Breast epithelium (tissue), 4 donors: ENCODE measurements at regions not wholly inside any gene's neighbourhood (a gene's known extent, or its start where the extent isn't known, plus 50 kb on each side); places are given as distances from the start of the nearest gene placed in this dataset.

Experiments used
- DNase-seq, 2 donors: peaks; one replicate each; pipeline ENCODE4 v3.0.0-alpha.2; 2019; ENCODE audit warnings: low spot score in 2 of 2
- H3K27ac ChIP-seq, 2 donors: fragments of 200-600 bp; sonication (generic) in 1 of 2; one replicate each; pipeline ENCODE4 v1.5.1; 2016 to 2019; ENCODE audit warnings: mild to moderate bottlenecking in 1 of 2
- H3K27me3 ChIP-seq, 2 donors: fragments of 200-600 bp; sonication (generic) in 1 of 2; one replicate each; pipeline versions ENCODE4 v1.5.1 to v1.6.0; 2017 to 2019; ENCODE audit warnings: control low read depth in 1 of 2, mild to moderate bottlenecking in 1 of 2
- H3K36me3 ChIP-seq: fragments of 200-600 bp; one replicate; pipeline ENCODE4 v1.5.1; 2019
- H3K4me1 ChIP-seq, 2 donors: fragments of 200-600 bp; sonication (generic); one replicate each; pipeline ENCODE4 v1.5.1; 2016 to 2019; ENCODE audit warnings: control low read depth in 1 of 2
- H3K4me3 ChIP-seq, 3 donors: fragments of 200-600 bp; sonication (generic); 1 replicate in 2 of 3; 2 replicates in 1 of 3; pipeline ENCODE4 v1.5.1; 2016 to 2019; ENCODE audit warnings: mild to moderate bottlenecking in 3 of 3, moderate library complexity in 2 of 3
- H3K9me3 ChIP-seq, 2 donors: fragments of 200-600 bp; sonication (generic) in 1 of 2; one replicate each; pipeline ENCODE4 v1.5.1; 2016 to 2019; ENCODE audit warnings: control low read depth in 1 of 2
- CTCF ChIP-seq, 3 donors: fragments of 450-650 bp; IDR thresholded peaks; one replicate each; pipeline ENCODE4 v1.5.1; 2016 to 2017; ENCODE audit warnings: antibody characterized with exemption in 3 of 3, mild to moderate bottlenecking in 3 of 3, moderate library complexity in 3 of 3
- POLR2A ChIP-seq: fragments of 450-650 bp; IDR thresholded peaks from one replicate; pipeline ENCODE4 v1.6.1; 2016; ENCODE audit warnings: antibody characterized with exemption, mild to moderate bottlenecking, moderate library complexity
- POLR2AphosphoS5 ChIP-seq, 3 donors: sonication (generic); formaldehyde crosslinking; IDR thresholded peaks; one replicate each; pipeline ENCODE4 v1.6.1; 2017; ENCODE audit warnings: antibody characterized with exemption in 3 of 3
- intact Hi-C: fragments of 100-400 bp; cut with DNase I; formaldehyde crosslinking; loops from one replicate; pipeline ENCODE4 v1.15.1; 2023; ENCODE audit warnings: low total_unique reads

GRCh38 chr11:82610671-82611070 is 123.0 kb downstream of the FAM181B start:
- no peak for TF ChIP-seq CTCF (IDR thresholded peaks at IDR 0.05)
- TF ChIP-seq POLR2A: no peak
- TF ChIP-seq POLR2AphosphoS5 (IDR thresholded peaks at IDR 0.05): no peak
- Histone ChIP-seq H3K27me3 (peaks cover 0 to 4% of the 10 kb centered on the region in 2 donors), H3K4me3 (no peak overlapping the region), H3K27ac (no peak overlapping the region), H3K36me3 (no peaks in the 10 kb centered on the region), H3K4me1 (no peaks in the 10 kb centered on the region), H3K9me3 (no peaks in the 10 kb centered on the region)
- intact Hi-C loops: no loop called here
- no peak for DNase-seq

GRCh38 chr11:82606738-82607137 is 126.9 kb downstream of the FAM181B start:
- TF ChIP-seq CTCF (IDR thresholded peaks at IDR 0.05) (no peak), POLR2A (no peak), POLR2AphosphoS5 (IDR thresholded peaks at IDR 0.05) (no peak)
- Histone ChIP-seq H3K27ac (no peak overlapping the region), H3K27me3 (peaks cover 0 to 4% of the 10 kb centered on the region in 2 donors), H3K4me1 (no peaks in the 10 kb centered on the region), H3K36me3 (no peaks in the 10 kb centered on the region), H3K4me3 (no peak overlapping the region), H3K9me3 (no peaks in the 10 kb centered on the region)
- no peak for DNase-seq
- intact Hi-C loops: no loop called here

- Histone ChIP-seq H3K27ac (no peak overlapping the region), H3K4me1 (no peaks in the 10 kb centered on the region), H3K36me3 (no peaks in the 10 kb centered on the region), H3K27me3 (no peaks in the 10 kb centered on the region), H3K4me3 (no peak overlapping the region), H3K9me3 (no peaks in the 10 kb centered on the region)
- TF ChIP-seq POLR2A (no peak), CTCF (IDR thresholded peaks at IDR 0.05) (no peak), POLR2AphosphoS5 (IDR thresholded peaks at IDR 0.05) (no peak)
- intact Hi-C loops: no loop called here
- DNase-seq: no peak
These were observed 132.0 kb downstream of the FAM181B start for GRCh38 chr11:82601711-82602110.

GRCh38 chr11:82599836-82600235 is 133.8 kb downstream of the FAM181B start:
- no peaks in the 10 kb centered on the region for H3K4me1 ChIP-seq
- no peaks in the 10 kb centered on the region for H3K36me3 ChIP-seq
- TF ChIP-seq CTCF (IDR thresholded peaks at IDR 0.05): no peak
- no peak for TF ChIP-seq POLR2AphosphoS5 (IDR thresholded peaks at IDR 0.05)
- no peak for TF ChIP-seq POLR2A
- H3K4me3 ChIP-seq: no peak overlapping the region
- H3K27me3 ChIP-seq: no peaks in the 10 kb centered on the region
- intact Hi-C loops: no loop called here
- DNase-seq: no peak
- no peak overlapping the region for H3K27ac ChIP-seq
- H3K9me3 ChIP-seq: no peaks in the 10 kb centered on the region

- Histone ChIP-seq H3K27ac (no peak overlapping the region), H3K4me3 (no peak overlapping the region), H3K36me3 (no peaks in the 10 kb centered on the region), H3K4me1 (no peaks in the 10 kb centered on the region), H3K9me3 (no peaks in the 10 kb centered on the region), H3K27me3 (no peaks in the 10 kb centered on the region)
- no peak for TF ChIP-seq POLR2A
- TF ChIP-seq CTCF (IDR thresholded peaks at IDR 0.05): no peak
- no peak for TF ChIP-seq POLR2AphosphoS5 (IDR thresholded peaks at IDR 0.05)
- intact Hi-C loops: no loop called here
- no peak for DNase-seq
These were observed 147.1 kb downstream of the FAM181B start for GRCh38 chr11:82586581-82586980.
